ENCODE measurements at regions not wholly inside any gene's neighbourhood (a gene's known extent, or its start where the extent isn't known, plus 50 kb on each side); places are given as distances from the start of the nearest gene placed in this dataset.

- Histone ChIP-seq H3K4me3 (no peak overlapping the region), H3K27me3 (no peaks in the 10 kb centered on the region), H3K4me1 (no peaks in the 10 kb centered on the region), H3K27ac (no peak overlapping the region), H3K36me3 (no peaks in the 10 kb centered on the region), H3K9me3 (no peaks in the 10 kb centered on the region)
- no peak for TF ChIP-seq CTCF (IDR thresholded peaks at IDR 0.05)
- intact Hi-C loops (cut with DNase I): no loop called here
- no peak for DNase-seq
- ATAC-seq: no peak
Observed at GRCh38 chr12:13340149-13340548, 143.6 kb downstream of the EMP1 start.

GRCh38 chr12:13339538-13339937 is 143.0 kb downstream of the EMP1 start:
- Histone ChIP-seq H3K36me3 (no peaks in the 10 kb centered on the region), H3K27me3 (no peaks in the 10 kb centered on the region), H3K27ac (no peak overlapping the region), H3K4me3 (no peak overlapping the region), H3K4me1 (no peaks in the 10 kb centered on the region), H3K9me3 (no peaks in the 10 kb centered on the region)
- intact Hi-C loops (cut with DNase I): no loop called here
- no peak for TF ChIP-seq CTCF (IDR thresholded peaks at IDR 0.05)
- no peak for DNase-seq
- peak; percentile 27 for ATAC-seq

GRCh38 chr12:13339091-13339490 is 142.6 kb downstream of the EMP1 start:
- no peak overlapping the region for H3K4me3 ChIP-seq
- TF ChIP-seq CTCF (IDR thresholded peaks at IDR 0.05): no peak
- no peaks in the 10 kb centered on the region for H3K27me3 ChIP-seq
- DNase-seq (no peak), ATAC-seq (no peak)
- H3K4me1 ChIP-seq: no peaks in the 10 kb centered on the region
- H3K9me3 ChIP-seq: no peaks in the 10 kb centered on the region
- intact Hi-C loops (cut with DNase I): no loop called here
- no peak overlapping the region for H3K27ac ChIP-seq
- H3K36me3 ChIP-seq: no peaks in the 10 kb centered on the region

GRCh38 chr12:13337791-13338190 is 141.3 kb downstream of the EMP1 start:
- peak in 1 of 4 donors; percentile 33 for DNase-seq
- peak; percentile 77 for ATAC-seq
- H3K27me3 ChIP-seq: no peaks in the 10 kb centered on the region
- no peak overlapping the region for H3K4me3 ChIP-seq
- TF ChIP-seq CTCF (IDR thresholded peaks at IDR 0.05): no peak
- no peaks in the 10 kb centered on the region for H3K4me1 ChIP-seq
- H3K9me3 ChIP-seq: no peaks in the 10 kb centered on the region
- intact Hi-C loops (cut with DNase I): no loop called here
- H3K27ac ChIP-seq: no peak overlapping the region
- H3K36me3 ChIP-seq: no peaks in the 10 kb centered on the region

GRCh38 chr12:13336216-13336615 is 139.7 kb downstream of the EMP1 start:
- H3K4me3 ChIP-seq: no peak overlapping the region
- no peaks in the 10 kb centered on the region for H3K27me3 ChIP-seq
- H3K9me3 ChIP-seq: no peaks in the 10 kb centered on the region
- H3K4me1 ChIP-seq: no peaks in the 10 kb centered on the region
- TF ChIP-seq CTCF (IDR thresholded peaks at IDR 0.05): no peak
- ATAC-seq (no peak), DNase-seq (no peak)
- no peaks in the 10 kb centered on the region for H3K36me3 ChIP-seq
- intact Hi-C loops (cut with DNase I): no loop called here
- H3K27ac ChIP-seq: no peak overlapping the region
